GM19025 (cell line): ENCODE measurements at regions not wholly inside any gene's neighbourhood (a gene's known extent, or its start where the extent isn't known, plus 50 kb on each side); places are given as distances from the start of the nearest gene placed in this dataset.

Source experiments
- ATAC-seq: cut with Tn5 transposase; IDR thresholded peaks from one replicate; pipeline ENCODE4 v1.9.1; 2021; ENCODE audit warnings: mild to moderate bottlenecking, low read depth, moderate library complexity; ENCODE audit not compliant: unreplicated experiment

DNA sequence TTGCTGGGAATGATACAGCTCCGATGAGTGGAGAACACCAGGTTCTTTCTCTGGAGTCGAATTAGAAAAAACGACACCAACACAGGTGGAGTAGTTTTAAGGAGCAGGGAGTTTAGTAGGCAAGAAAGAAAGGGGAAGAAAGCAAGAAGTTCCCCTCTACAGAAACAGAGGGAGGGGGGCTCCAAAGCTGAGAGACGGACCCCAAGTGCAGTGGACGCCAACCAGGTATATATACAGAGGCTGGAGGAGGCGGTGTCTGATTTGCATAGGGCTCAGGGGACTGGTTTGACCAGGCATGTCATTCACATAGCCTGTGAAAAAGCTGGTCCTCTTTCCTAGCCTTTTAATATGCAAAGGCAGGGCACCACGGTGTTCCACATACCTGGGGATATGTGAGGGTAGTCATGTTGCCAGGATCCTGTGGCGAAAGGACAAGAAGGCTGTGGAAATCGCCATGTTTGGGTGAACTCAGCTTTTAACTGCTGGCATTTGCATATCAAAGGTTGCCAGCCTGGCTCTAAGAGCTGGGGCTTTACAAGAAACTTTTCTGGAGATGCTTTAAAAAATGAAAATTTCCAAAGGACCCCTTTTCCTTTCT, 887.4 kb upstream of the EPHA6 start:
- no peak for ATAC-seq

DNA sequence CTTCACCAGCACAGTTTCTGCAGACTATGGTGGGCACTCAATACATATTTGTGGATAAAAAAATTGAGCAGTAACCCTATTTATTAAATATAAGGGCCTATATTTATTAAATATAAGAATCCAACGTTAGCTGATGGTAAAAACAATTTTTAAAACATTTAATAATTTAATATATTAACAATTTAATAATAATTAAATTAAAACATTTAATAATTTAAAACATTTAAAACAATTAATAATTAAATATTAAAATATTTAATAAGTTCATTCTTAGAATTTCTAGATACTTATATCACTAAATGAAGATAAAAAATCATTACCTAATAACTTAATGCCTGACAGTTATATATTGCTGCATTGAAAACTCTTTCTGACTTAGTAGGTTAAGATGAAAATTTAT, 880.2 kb upstream of the EPHA6 start:
- no peak for ATAC-seq

DNA sequence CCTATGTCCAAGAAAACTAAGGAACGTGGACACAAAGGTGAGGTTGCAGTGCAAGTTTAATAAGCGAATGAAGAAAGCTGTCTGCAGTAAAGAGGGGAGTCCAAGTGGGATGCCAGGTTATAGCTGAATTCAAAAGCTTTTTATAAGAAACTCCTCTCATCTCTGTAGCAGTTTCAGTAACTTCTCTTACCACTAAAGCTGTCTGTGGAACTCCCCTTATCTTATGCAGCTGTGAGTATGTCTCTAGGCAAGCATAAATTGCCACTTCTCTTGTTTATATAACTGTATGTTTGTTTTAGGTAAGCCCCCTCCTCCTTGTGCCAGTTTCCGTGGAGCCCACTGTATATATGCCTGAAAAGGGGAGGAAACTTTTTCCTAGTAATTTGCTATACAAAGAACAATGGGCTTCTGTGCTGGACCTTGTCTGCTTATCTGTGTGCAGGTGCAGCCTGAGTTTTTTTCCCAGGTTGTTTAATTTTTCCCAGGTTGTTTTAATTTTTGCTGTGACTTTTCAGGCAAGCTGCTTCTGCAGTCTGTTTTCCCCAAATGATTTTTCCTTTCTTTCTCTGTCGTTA, 875.1 kb upstream of the EPHA6 start:
- no peak for ATAC-seq

DNA sequence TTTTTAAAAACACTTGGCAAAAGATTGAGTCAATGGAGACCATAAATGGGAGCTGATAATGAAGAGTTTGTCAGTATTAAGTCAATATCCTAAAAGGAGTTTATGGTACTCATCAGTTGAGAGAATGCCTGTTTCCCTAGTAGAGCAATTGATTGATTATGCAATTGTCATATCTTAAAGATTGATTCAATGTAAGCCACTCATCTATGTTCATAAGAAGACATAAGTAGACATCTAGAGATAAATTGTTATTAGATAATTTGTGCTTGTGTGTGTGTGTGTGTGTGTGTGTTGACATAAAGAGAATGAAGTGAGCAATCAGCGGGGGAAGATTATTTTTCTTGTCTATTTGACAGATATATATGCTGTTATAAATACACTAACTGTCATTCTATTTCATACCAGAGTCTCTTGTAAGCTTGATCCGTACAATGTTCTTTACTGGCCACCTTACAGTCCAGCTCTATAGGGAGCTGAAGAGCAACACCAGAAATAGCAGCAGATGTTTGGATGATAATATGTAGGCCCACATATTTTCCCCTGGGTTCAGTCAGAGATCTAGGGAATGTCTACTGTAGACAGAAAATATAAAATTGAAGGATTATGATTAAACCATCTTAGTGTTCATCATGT, 848.6 kb upstream of the EPHA6 start:
- ATAC-seq, result no peak

DNA sequence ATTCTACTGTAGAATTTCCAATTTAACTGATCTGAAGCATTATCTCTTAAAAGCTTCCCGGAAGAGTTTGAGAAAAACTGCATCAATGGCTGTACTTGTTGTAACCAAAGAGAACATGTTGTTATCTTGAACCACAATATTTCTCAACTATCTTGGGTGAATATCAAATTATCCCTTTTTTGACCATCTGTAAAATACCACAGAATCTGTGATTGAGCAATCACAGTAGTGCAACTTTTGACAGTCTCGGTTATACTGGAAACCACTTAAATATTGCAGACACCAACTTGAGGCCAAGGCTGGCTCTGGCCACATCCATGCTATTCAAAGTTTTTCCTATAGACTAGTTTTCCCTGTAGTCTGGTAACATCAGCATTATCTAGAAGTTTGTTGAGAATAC, 842.8 kb upstream of the EPHA6 start:
- no peak for ATAC-seq

DNA sequence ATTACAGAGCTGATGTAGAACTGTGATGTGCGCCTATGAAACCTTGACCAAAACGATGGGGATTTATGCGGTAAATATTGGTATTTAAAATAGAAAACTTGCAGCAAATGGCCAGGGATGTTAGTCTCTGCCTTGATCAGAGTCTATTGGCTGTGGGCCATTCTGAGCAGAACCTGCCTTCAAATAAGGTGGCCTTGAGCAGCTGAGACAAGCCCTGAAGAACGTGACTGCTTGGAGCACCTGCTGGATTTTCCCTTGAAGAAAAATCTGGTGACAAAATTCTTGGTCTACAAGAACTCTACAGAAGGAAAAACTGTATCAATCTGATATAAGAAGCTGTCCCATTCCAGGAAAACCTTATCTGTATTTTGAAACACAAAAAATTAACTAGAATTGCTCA, 820.1 kb upstream of the EPHA6 start:
- ATAC-seq, result no peak

DNA sequence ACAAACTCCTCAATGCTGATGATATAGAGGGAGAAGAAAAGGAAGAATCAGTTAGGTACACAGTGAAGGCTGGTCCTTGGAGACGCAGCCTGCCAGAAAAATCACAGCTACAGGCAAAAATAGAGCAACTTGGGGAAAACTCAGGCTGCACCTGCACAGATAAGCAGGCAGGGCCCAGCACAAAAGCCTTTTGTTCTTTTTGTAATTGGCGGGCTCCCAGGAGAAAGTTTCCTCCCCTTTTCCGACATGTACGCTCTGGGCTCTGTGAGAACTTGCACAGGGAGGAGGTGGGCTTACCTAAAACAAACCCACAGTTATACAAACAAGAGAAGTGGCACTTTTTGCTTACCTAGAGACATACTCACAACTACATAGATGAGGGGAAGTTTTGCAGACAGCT, 813.4 kb upstream of the EPHA6 start:
- no peak for ATAC-seq

DNA sequence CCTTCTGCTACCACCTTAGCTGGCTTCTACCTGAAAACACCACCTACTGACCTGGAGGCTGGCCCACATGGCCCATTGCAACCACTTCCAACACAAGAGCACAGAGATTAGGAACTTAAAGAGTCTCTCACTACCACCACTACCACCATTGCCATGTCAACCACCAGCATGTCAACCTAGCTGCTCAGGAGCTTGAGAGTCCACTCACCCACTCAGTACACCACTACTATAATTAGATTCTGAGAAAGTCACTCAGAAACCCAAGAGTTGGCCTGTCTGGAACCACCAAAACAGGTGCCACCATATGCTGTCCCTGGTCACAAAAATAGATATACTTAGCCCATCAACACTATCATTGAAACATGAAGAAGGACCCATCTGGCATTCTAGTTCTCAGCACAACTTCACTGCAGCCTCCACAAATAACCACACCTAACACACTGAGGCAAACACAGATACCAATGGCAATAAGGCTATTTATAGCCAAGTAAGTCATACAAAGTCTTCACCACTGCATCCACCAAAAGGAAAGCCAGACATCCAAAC, 806.7 kb upstream of the EPHA6 start:
- no peak for ATAC-seq

DNA sequence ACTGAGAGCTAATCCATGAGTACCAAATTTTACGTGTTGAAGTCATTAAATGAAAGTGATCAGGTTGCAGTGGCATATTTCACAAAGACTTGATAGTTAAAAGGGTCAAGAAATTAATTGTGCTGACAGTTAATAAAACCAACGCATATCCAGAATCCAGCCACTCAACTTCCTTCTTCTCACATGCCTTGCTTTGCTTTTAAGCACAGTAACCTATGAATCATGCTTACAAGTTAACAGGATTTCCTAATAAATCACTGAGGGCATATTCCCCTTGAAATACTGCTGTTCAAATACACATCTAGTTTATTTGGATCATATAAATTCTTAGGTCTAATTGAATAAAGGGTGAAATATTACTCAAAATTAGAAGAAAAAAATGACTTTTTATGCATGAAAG, 801.5 kb upstream of the EPHA6 start:
- ATAC-seq, result no peak

DNA sequence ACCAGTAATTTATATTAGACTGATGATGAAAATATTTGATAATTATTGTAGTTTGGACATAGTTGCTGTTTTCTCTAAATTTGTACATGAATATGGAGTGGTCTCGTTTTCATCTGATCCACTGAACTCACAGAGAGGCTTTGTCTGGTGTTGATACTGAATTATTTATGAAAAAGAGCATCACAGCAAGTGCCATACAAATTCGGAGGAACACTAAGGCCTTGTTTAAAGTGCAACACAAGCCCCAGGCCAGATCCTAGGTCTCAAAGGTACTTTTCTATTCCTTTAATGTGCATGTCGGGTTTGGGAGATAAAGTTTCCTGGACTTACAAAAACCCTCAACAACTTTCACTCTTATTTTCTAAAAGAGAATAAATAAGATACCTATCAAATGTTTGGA, 796.8 kb upstream of the EPHA6 start:
- ATAC-seq, result no peak

DNA sequence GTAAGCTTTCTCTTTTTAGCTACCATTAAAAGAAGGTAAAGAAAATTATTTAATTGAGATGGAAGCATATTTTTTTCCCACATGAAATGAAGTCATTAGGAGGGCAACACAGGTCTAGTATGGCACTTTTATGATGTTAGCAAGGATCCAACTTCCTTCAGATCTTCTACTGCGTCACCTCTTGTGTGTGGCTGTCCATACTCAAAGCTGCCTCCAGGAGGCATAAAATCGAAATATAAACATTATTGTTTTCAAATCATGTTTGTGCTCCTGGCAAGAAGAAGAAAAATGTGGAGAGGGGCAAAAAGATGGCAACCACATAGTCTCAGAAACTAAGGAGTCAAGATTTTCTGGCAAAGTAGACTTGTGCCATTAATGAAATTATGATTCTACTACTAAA, 791.7 kb upstream of the EPHA6 start:
- ATAC-seq, result no peak

DNA sequence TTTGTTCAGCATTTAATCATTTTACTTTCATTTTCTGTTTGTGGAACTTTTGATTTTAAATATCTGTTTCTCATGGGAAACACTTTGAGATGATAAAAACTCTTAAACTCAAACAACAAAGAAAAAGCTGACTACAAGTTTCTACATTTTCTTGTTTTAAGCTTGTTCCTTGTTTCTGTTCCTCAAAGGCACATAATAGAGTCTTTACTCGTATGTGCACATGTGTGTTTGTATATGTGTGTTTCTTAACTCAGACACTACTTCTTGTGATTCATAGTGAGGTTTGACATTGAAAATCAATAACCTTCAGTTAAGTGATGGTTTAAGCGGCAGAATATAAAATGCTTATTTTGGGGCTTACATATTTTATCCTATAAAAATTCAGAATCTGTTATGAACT, 786.7 kb upstream of the EPHA6 start:
- ATAC-seq, result no peak

DNA sequence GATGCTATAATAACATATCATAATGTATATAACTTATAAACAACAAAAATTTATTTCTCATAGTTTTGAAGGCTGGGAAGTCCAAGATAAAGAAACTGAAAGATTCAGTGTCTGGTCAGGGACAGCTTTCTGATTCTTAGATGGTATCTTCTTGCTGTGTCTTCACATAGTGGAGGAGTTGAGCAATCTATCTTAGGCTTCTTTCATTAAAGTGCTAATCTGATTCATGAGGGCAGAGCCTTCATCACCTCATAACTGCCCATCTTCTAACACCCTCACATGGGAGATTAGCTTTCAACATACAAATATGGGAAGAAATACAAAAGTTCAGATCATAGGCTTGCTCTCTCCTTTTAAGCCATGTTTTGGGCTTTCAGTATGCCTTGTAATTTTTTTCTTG, 774.8 kb upstream of the EPHA6 start:
- ATAC-seq, result no peak

DNA sequence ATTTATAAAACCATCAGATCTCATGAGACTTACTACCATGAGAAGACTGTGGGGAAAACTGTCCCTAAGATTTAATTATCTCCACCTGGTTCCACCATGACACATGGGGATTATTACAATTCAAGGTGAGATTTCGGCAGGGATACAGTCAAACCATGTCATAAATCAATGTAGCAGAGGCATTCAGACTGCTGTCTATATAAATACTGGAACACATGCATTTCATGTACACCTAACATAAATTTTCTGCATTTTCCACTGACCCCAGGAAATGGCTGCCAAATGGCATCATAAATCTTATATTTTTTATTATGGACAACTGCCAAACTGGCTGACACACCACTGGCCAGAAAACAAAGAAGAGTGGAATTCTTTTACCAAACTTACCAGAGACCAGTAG, 755.1 kb upstream of the EPHA6 start:
- ATAC-seq, result no peak

DNA sequence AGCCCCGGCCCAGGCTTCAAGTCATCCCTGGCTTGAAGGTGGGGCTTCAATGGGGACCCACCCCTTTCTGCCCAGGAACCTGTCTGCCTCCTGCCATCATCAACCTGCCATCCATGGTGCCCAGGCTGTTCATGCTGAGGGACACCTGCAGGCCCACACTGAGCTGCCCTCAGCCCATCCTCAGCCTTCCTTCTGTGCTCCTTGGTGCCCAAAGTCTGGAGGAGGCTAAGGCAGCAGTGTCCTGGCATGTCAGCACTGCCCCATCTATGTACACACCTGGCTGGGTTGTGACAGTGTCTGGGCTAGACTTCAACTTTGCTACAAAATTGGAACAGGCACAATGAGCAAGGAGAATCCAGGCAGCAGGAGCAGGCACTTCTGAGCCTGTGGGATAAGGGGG, 745.3 kb upstream of the EPHA6 start:
- ATAC-seq, result no peak

DNA sequence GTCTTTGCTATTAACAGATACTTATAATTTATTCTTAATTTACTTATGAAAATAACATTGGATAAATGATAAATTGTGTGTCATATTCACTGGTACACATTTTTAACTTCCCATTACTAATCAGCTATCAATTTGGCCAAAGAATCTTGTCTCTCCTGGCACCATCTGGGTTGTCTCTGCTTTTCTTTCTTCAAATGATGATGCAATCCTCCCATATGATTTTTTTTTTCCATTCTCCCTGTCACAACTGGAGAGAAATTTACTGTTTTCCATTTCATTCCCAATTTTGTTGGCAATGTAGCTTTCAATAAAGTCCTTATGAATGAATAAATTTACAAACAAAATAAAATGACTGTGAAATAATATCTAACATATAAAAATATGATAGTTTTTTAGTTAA, 743.7 kb upstream of the EPHA6 start:
- no peak for ATAC-seq

DNA sequence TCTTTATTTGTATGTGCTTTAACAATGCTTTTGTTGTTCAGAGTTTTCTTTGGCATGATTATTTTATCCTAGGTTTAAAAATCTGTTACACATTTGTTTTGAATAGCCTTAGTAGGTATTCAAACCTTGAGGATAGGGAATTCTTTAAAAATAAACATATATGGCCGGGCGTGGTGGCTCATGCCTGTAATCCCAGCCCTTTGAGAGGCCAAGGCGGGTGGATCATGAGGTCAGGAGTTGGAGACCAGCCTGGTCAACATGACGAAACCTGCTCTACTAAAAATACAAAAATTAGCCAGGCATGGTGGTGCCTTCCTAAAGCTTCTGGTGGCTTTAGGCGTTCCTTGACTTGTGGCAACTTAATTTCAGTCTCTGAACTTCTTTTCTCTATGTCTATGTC, 743.3 kb upstream of the EPHA6 start:
- no peak for ATAC-seq

DNA sequence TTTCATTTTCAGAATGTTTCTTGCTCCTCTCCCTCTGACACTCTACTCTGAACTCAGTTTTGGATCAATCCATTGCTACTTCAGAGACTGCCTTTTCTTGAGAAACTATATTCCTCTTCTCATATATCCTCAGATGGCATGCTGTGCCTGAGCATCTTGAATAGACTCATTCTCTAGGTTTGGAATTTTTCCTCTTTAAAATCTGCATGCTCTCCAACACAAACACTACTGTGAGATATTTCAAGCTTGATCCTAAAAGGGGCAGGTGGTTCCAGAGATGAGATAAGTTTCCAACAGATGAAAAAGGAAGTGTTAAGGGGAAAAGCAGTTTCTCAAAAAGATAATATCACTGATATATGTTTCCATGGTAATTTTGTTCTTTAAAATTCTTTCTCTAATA, 742.2 kb upstream of the EPHA6 start:
- no peak for ATAC-seq

DNA sequence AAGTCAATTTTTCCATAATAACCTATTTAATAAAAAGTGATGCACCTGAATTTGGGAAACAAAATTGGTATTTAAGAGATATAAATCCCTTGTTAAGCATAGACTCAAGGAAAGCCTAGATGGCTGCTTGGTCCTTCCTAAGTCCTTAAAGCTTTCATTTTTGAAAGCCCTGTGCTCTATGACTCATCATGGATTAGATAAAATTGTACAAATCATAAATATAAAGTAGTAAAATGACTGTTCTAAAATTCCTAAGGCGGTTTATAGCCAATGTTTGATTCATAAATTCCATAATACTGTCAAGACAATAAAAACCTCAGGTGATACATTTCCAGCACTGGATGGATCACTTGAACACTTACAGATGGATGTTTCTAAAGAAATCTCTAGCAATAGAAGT, 730.8 kb upstream of the EPHA6 start:
- ATAC-seq, result no peak

DNA sequence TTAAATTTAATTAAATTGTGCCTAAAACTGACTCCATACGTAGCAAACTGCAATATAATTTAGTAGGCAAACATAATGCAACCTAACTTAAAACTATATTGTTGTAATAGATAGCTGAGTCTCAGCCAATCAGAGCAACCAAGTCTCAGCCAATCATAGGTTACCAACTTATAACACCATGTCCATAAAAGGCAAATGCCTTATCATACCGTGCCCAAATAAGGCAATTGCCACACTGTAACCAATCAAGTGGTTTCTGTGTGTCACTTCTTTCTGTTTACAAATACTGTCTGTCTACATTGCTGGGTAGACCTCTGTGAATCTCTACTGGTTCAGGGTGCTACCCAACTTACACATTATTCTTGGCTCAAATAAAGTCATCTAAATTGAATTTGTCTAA, 728.4 kb upstream of the EPHA6 start:
- no peak for ATAC-seq

DNA sequence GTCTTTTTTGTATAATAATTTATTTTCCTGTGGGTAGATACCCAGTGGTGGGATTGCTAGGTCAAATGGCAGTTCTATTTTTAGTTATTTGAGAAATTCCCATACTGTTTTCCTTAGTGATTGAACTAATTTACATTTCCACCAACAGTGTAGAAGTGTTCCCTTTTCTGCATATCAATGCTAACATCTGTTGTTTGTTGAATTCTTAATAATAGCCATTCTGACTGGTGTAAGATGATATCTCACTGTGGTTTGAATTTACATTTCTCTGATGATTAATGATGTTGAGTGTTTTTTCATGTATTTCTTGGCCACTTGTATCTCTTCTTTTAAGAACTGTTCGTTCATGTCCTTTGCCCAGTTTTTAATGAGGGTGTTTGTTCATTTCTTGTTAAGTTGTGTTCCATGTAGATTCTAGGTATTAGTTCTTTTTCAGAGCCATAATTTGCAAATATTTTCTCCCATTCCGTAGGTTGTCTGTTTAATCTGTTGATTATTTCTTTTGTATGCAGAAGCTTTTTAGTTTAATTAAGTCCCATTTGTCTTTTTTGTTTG, 713.3 kb upstream of the EPHA6 start:
- no peak for ATAC-seq

DNA sequence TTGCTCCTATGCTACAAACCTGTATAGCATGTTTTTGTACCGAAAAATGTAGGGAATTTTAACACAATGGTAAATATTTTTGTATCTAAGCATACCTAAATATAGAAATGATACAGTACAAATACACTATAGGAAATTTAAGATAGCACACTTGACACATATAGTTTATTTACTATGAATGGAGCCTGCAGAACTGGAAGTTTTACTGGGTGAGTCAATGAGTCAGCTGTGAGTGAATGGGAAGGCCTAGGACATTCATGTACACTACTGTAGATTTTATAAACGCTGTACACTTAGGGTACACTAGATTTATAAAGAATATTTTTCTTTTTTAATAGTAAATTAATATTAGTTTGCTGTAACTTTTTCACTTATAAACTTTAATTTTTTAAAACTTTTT, 707.7 kb upstream of the EPHA6 start:
- no peak for ATAC-seq
